Stimulated activated CD8-positive, alpha-beta memory T cell treated with anti-CD3 and anti-CD28 coated beads, Interleukin-7, amount 100 ng/mL, for 4 hours (primary cell): ENCODE measurements at regions not wholly inside any gene's neighbourhood (a gene's known extent, or its start where the extent isn't known, plus 50 kb on each side); places are given as distances from the start of the nearest gene placed in this dataset.

Source experiments
- DNase-seq, 2 donors: peaks; one replicate each; pipeline ENCODE4 v3.0.0-alpha.2; 2020; ENCODE audit warnings: low read depth in 2 of 2

GRCh38 chr5:52498607-52499006, 289.1 kb upstream of the ITGA1 start:
- no peak for DNase-seq

- no peak for DNase-seq
Measured at GRCh38 chr5:52502460-52502999, 285.2 kb upstream of the ITGA1 start.

DNA sequence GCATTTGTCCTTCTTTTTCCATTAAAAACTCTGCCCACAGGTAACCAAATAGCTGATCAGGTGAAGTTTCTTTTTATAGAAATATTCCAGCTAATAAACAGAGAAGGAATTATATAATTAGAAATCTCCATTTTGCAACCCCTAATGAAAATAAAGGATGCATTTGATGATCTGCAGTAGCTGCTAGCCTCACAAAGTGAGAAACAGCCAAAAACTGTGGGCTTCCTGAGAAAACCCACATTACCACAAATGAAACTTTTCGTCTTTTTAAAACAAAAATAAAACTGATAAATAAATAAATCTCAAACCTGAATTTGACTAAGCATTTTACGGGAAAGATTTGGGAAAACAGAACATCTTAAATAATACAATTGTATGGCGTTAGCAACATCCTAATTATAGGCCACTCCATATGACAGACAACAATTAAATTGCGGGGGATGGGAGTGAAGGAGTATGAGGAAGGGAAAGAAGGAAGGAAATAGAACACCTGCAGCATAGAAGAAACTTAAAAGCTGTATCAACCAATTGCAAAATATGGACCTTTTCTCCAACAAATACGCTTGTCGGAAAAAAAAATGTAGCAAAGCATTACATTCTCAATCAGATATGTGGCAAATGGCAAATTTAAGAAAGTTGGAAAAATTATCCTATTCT, 283.0 kb upstream of the ITGA1 start:
- no peak for DNase-seq

DNA sequence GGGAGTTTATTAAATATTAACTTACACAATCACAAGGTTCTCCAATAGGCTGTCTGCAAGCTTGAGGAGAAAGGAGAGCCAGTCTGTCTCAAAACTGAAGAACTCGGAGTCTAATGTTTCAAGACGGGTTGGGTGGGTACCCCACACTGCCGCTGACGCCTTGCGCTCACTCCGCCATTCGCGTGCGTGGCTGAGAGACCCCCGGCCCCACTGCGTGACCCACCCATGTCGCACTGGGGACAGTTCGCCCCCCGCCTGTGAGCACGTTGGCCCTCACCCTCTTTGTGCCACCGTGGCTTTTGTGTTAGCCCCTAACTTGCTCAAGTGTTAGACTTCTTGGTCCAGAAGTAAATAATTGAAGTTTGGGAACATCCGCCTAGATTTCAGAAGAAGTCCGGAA, 270.0 kb upstream of the ITGA1 start:
- no peak for DNase-seq

DNA sequence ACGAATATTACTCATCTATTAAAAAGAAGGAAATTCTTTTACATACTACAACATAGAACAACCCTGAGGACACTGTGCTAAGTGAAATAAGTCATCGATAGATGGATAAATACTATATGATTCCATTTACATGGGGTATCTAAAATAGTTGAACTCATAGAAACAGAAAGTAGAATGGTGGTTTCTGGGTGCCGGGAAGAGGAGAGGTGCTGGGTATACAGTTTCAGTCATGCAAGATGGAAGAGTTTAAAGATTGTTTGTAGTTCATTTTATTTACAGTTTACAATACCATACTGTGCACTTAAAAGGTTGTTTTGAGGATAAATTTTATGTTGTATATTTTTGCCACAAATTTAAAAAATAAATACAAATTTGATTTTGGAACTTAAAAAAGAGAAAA, 267.5 kb upstream of the ITGA1 start:
- no peak for DNase-seq

DNA sequence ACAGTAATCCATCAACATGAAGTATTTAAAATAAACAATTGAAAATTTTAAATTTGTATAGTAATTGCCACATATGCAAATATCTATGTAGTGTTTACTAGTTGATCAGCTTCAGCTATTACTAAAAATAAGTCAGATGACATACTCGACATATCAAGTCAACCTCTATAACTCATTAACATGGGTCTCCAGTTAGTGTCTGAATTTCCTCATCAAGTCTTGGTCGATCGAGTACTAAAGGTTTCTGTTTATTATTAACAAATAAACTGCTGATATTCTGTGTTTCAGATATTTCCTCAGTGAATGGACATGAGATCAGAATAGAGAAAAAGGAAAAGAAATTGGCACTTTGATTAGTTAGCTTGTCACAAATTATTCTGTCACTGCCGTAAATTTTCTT, 266.5 kb upstream of the ITGA1 start:
- no peak for DNase-seq

DNA sequence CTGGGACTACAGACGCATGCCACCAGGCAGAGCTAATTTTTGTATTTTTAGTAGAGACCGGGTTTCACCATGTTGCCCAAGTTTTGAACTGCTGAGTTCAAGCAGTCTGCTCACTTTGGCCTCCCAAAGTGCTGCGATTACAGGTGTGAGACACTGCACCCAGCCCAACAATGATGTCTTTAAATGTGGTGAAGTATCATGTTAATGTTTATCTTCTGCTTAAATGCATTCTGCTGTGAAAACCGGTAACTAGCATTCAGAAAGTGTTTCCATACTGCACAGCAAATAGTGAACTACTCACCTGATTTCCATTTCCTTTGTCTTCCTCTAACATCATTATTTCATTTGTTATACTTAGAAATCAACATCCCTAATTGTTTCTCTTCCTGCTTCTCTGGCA, 264.0 kb upstream of the ITGA1 start:
- no peak for DNase-seq

DNA sequence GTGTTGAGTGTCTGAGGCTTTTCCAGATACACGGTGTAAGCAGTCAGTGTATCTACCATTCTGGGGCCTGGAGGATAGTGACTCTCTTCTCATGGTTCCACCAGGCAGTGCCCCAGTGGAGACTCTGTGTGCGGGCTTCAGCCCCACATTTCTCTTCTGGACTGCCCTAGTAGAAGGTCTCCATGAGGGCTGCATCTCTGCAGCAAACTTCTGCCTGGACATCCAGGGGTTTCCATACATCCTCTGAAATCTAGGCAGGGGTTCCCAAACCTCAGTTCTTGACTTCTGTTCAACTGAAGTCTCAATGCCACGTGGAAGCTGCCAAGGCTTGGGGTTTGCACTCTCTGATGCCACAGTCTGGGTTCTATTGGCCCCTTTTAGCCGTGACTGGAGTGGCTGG, 256.6 kb upstream of the ITGA1 start:
- DNase-seq: no peak

DNA sequence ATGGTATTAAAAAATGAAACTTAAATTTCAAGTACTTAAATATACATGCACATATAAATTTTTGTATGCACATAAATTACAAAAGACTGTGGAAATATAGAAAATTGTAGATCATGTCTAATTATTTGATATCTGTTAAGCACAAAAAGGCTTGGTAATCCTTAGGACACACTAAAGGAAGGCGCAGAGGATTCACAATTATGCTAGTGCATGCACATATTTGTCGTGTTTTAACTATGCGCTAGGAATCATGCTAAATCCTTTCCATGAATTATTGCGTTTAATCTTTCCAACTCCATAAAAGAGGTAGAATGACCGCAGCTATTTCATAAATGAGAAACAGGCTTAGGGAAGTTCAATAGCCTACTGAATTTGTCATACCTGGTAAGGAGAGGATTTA, 244.1 kb upstream of the ITGA1 start:
- DNase-seq: no peak

DNA sequence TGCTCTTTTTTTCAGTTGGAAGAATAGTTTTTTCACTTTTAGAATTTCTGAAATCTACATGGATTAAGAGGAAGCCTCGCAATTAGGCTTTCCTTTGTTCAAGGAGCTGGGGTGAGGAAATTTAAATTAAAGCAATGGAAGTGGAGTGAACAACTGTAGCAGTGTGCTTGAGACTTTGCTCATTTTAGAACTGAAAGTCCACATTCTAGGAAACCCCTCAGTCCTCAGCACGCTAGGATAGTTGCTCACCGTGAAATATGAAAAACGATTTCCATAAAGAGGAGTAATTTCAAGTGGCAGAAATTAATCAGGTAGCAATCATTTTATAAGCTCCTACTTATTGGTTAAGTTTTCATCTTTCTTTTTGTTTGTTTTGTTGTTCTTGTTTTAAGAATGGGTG, 243.0 kb upstream of the ITGA1 start:
- no peak for DNase-seq

DNA sequence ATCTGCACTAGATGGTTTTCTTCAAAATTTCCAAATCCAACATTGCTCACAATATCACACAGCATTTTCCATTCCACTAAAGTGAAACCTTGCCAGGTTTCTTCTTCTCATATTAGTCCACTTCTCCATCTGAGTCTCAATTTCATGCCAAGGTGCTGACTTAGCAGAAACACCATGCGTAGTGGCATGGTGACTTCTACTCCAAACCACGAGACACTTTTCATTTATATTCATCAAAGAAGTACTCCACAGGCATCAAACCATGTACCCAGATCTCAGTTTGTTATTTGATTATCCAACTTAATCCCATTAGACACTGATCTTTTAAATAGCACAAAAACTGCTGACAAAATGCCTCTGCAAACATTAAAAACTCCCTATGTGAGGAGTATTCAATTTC, 233.4 kb upstream of the ITGA1 start:
- DNase-seq: no peak

DNA sequence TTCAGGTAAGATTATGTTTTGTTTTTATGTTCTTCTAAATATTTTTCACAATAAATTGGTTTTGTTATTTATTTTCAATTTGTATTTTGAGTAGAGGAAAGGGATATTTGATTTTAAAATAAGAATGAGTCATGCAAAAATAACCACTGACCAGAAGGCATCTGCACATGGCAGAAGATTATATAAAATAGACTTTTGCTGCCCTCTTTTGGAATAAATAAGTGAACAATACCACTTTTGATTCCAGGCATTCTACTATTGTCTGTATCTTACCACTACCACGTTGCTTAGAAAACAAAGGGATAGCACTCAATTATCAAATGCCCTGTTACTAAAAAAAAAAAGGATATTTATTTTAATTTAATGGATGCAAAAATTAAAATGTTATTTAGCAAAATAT, 227.3 kb upstream of the ITGA1 start:
- DNase-seq: no peak

DNA sequence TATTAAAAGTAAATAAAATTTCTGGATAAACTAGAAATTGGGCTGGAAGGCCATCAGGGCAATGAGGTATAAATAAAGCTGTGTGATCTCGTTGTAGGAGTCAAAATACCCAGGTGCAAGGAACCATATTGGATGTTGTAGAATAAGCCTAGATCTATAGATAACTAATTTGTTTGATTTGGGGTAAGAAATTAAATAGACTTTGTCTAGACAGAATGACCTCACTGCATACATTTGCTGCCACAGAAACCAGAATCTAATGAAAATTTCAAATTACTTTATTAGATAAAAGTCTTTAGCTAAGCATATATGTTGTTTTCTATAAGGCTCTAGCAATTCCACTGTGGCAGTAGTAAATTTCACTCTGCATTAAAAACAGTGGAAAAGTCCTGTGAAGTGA, 225.2 kb upstream of the ITGA1 start:
- no peak for DNase-seq

DNA sequence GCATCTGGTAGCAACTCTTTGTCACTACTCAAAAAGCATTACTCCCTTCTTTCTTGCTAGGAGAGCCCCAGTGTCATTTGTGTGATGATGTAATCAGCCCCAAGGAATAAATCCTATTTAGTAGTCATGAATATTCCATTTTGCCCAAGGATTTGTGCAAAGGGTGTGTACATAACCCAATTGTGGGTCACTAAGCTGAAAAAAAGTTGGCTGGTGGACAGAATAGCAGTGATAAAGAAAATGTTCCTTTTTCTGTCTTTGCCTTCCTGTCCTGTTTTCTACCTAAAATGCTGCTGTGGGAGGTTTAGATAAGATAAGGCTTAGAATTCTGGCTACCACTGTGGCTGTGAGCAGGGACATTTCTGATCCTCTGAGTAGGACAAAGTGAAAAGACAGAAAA, 223.1 kb upstream of the ITGA1 start:
- DNase-seq: no peak

DNA sequence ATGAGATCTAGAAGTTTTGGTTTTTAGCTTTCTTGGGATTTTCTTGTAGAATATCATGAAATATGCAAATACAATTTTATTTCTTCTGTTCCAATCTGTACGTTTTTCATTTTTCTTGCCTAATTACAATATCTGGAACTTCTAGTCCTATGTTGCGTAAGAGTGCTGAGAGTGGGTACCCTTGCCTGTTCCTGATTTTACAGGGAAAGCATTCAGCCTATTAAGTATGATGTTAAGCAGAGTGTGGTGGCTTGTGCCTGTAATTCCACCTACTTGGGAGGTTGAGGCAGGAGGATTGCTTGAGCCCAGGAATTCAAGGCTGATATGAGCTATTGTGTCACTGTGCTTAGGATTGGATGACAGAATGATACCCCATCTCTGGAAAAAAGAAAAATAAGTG, 210.2 kb upstream of the ITGA1 start:
- no peak for DNase-seq

DNA sequence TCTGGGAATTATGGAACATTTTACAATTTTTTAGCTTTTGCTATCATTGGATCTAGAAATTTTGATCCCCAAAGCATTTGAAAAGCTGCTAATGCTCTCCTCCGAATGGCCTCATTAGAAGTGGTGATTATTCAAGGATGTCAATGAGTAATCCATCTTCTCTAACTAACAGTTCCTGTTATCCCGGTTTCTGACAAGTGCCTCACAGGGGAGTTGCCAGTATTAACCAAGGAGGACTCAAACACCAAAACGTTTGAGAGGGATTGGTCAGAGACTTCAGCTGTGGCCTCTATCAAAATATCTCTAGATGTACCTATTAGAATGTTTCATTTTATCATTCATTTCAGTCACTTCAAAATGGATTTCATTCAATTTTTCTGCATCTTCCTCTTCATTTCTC, 208.3 kb upstream of the ITGA1 start:
- no peak for DNase-seq

DNA sequence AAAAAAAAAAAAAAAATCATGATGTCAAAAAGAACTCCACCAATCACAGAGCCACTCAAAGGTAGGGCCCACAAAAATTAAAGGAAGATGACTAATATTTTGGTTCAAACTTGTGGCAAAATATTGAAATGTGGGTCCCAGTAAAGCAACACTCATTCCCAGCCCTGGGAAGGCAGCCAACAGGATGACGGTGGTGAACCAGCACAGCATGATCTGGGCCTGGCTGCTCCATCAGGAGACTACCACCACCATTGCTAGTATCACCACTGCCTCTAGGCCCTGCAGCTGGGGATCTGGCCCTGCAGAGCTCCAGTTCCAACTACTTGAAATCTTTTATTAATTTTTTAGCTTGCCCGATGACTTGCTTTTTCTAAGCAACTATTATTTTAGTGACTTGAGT, 206.8 kb upstream of the ITGA1 start:
- no peak for DNase-seq

DNA sequence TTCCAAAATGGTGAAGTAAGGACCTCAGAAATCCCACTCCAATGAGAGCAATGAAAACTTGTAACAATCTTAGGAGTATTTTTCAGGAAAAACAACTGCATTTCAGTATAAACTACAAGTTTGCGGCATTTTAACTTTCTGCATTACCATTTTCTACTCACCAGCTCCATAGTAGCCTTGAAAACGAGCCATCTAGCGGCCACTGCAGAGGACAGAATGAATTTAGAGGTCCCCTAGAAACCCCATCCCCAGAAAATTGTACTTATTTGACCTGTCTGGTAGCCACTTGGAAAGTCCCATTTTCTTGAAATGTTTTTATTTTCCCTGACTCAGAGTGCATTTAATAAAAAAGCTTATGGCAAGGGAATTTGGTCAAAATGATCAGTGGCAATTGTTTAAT, 205.4 kb upstream of the ITGA1 start:
- DNase-seq: no peak

DNA sequence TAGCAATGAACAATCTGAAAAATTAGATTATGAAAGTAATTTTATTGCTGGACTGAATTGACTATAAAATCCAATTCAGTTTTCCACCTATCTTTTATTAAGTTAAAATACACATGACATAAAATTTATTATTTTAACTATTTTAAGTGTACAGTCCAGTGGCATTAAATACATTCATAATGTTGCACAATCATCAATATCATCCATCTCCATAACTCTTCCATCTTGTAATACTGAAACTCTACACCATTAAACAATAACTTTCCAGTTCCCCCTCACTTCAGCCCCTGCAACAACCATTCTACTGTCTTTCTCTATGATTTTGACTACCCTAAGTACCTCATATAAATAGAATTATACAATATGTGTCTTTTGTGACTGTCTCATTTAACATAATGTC, 200.6 kb upstream of the ITGA1 start:
- no peak for DNase-seq

DNA sequence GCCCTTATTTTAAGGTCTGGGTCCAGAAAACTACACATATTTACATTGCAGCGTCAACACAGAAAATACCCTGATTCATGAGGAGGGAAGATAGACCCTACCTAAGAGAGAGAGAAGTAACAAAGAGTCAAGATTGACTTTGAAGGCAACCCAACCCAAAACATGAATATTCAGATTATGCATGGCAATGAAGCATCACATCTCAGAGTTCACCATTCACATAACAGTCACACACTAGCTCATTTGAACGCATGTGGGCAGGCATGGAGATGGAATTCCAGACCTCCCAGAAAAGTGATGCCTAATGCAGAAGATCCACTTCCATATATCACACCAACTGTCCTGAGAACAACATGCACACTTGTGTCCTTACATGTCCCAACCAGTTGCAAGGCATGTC, 190.1 kb upstream of the ITGA1 start:
- DNase-seq: no peak

DNA sequence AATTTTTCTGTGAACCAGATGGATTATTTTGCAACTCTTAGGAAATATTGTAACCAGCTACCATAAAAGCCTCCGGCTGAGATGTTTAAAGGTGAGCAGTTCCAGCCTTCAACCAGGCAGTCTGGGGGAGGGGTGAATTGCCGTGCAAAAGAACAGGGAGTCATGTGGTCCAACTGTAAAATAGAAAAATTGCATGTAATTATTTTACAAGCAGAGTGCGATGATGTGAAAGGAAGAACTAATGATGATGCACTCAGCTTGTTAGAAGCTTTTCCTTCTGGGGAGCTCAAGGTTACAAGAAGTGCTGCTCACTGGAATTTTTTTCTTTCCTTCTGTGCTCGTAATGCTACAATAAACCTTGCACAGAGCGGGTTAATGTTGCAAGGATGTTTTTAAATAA, 188.7 kb upstream of the ITGA1 start:
- DNase-seq: no peak

DNA sequence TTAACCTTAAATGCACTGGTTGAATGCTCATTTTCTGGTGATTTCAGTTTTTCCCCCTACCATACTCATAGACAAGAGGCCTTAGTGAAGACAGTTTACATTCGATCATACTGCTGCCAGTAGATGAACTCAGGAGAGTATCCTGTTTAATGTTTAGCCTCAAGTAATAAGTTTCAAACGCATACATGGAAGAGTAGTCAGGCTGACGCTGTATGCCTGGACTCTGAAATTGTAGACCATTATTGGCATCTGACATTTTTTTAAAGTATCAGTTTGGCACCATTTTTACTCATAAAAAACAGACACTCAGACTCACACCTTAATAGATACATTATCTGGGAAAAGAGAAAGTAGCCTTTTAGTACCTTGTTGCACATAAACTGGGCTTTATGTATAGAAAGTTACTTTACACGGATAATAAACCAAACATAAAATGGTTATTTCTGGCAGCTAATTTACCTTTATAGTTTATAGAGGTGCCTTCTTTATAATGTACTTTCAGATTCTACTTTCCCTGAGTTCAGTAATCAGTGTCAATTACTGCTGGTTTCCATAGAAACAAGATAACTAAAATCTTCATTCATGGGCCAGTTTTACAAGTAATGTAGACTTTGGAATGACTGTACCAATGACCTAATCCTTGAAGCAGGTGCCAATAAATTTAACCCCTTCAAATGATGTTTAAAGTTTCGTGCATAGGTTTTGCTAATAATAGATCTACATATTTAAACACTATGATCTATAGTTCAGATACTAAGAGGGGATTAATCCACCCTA, 183.8 kb upstream of the ITGA1 start:
- no peak for DNase-seq
